SJCRH30 (cell line): ENCODE measurements at regions not wholly inside any gene's neighbourhood (a gene's known extent, or its start where the extent isn't known, plus 50 kb on each side); places are given as distances from the start of the nearest gene placed in this dataset.

ENCODE experiments used
- DNase-seq, 2 experiments: peaks; one replicate each; pipeline ENCODE4 v3.0.0-alpha.2; 2015 to 2020
- H3K27ac ChIP-seq: fragments of 250-450 bp; sonication (Bioruptor Pico); 2 replicates; pipeline ENCODE4 v1.5.1; 2020; ENCODE audit warnings: mild to moderate bottlenecking, moderate library complexity
- H3K27me3 ChIP-seq: fragments of 250-450 bp; sonication (Bioruptor Pico); 2 replicates; pipeline ENCODE4 v1.5.1; 2020; ENCODE audit warnings: mild to moderate bottlenecking, moderate library complexity
- H3K36me3 ChIP-seq: fragments of 250-450 bp; sonication (Bioruptor Pico); 2 replicates; pipeline ENCODE4 v1.5.1; 2020; ENCODE audit warnings: mild to moderate bottlenecking, moderate library complexity
- H3K4me1 ChIP-seq: fragments of 250-450 bp; sonication (Bioruptor Pico); 2 replicates; pipeline ENCODE4 v1.5.1; 2020; ENCODE audit warnings: mild to moderate bottlenecking, moderate library complexity
- H3K4me3 ChIP-seq: fragments of 250-450 bp; sonication (Bioruptor Pico); 2 replicates; pipeline ENCODE4 v1.5.1; 2020; ENCODE audit warnings: mild to moderate bottlenecking, moderate library complexity
- H3K9me3 ChIP-seq: fragments of 250-450 bp; sonication (Bioruptor Pico); replicated peaks from 2 replicates; pipeline ENCODE4 v1.5.1; 2020; ENCODE audit warnings: mild to moderate bottlenecking, moderate library complexity

DNA sequence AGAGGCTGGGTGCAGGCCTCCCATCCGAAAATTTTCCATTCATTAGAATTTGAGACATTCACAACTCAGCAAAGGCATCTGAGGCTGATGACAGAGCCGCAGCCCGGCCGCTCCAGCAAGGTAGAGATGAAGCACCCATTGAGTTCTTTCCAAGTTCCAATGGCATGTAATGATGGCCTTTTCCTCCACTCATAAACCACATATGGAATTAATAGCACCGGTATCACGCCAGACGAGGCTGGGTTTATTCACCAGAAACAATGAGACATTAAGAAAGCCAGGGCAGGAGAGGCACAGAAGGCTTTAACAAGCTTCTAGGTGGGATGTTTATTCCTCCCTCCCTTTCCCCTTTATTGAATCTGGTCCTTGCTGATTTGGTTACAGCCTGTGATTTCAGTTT lies 534.4 kb downstream of the MN1 start:
- Histone ChIP-seq H3K27ac (no peak overlapping the region), H3K4me3 (no peak overlapping the region), H3K4me1 (no peaks in the 10 kb centered on the region), H3K9me3 (no peaks in the 10 kb centered on the region; the same call in 1 of the 2 replicates), H3K36me3 (no peaks in the 10 kb centered on the region), H3K27me3 (no peaks in the 10 kb centered on the region)
- no peak for DNase-seq

GRCh38 chr22:27269751-27270543 lies 531.6 kb downstream of the MN1 start:
- Histone ChIP-seq H3K27me3 (no peaks in the 10 kb centered on the region), H3K4me1 (no peaks in the 10 kb centered on the region), H3K27ac (no peak overlapping the region), H3K36me3 (no peaks in the 10 kb centered on the region), H3K9me3 (no peaks in the 10 kb centered on the region), H3K4me3 (no peak overlapping the region)
- DNase-seq: no peak

- H3K27ac ChIP-seq: no peak overlapping the region
- no peak overlapping the region for H3K4me3 ChIP-seq
- no peaks in the 10 kb centered on the region for H3K4me1 ChIP-seq
- H3K9me3 ChIP-seq: no peaks in the 10 kb centered on the region
- no peak for DNase-seq
- no peaks in the 10 kb centered on the region for H3K27me3 ChIP-seq
- no peaks in the 10 kb centered on the region for H3K36me3 ChIP-seq
Measured at GRCh38 chr22:27270818-27271510, 530.6 kb downstream of the MN1 start.

DNA sequence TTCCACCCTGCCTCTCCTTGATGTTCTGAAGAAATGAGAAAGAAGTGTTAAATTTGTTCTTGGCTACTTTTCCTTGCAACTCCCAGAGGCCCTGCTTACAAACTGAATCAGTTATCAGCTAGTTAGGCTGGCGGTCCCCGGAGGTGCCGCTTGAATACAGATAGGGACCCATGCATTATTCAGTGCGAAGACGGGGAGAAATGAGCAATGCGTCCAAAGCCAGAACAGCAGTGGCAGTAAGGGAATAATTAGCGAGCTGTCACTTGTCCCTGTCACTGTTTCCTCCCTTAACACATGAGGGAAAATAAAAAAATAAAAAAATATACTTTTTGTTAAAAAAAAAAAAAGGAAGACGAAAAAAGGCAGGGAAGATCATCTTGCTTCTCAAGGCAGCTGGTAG lies 528.1 kb downstream of the MN1 start:
- no peaks in the 10 kb centered on the region for H3K36me3 ChIP-seq
- no peak overlapping the region for H3K27ac ChIP-seq
- no peaks in the 10 kb centered on the region for H3K4me1 ChIP-seq
- no peaks in the 10 kb centered on the region for H3K27me3 ChIP-seq
- no peak for DNase-seq
- no peaks in the 10 kb centered on the region for H3K9me3 ChIP-seq
- no peak overlapping the region for H3K4me3 ChIP-seq

DNA sequence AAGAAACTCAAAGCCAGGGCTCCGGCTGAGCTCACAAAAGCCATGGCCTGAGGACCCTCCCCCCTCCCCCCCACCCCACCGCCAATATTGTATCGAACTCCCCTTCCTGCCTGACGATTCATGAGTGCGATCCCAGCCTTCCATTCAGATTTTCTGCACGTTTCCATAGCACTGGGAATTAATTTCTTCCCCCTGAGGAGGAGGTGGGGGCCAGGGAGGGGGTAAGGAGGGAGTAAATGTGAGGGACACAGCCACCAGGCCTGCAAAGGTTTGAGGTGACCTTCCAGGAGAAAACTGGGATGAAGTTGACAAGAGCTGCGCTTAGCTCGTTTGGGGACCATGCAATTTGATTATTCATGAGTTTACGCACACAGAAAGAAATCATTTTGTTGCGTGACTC lies 527.7 kb downstream of the MN1 start:
- no peak overlapping the region for H3K27ac ChIP-seq
- H3K9me3 ChIP-seq: no peaks in the 10 kb centered on the region
- no peak overlapping the region for H3K4me3 ChIP-seq
- no peaks in the 10 kb centered on the region for H3K36me3 ChIP-seq
- H3K27me3 ChIP-seq: no peaks in the 10 kb centered on the region
- DNase-seq: no peak
- H3K4me1 ChIP-seq: no peaks in the 10 kb centered on the region

- no peaks in the 10 kb centered on the region for H3K9me3 ChIP-seq
- no peak overlapping the region for H3K4me3 ChIP-seq
- no peak for DNase-seq
- H3K36me3 ChIP-seq: no peaks in the 10 kb centered on the region
- H3K27me3 ChIP-seq: no peaks in the 10 kb centered on the region
- H3K27ac ChIP-seq: no peak overlapping the region
- H3K4me1 ChIP-seq: no peaks in the 10 kb centered on the region
Measured at GRCh38 chr22:27274770-27275449, 526.6 kb downstream of the MN1 start.

DNA sequence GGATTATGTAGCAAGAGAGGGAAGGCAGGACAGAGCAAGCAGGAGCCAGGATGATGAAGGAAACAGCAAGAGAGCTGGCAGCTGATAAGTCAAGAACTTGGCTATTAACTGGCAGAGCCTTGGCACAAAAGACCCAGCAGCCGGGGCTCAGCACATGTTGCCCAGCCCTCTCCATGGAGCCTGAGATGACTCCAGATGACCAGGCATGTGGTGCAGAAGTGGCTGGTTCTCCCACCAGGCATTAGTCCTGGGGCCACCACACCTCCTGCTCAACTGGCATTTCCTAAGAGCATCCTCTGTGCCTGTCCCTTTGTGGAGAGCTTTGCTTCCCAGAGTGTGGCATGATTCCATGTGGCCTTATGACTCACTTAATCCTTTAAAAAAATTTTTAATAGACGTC lies 522.6 kb downstream of the MN1 start:
- no peak for DNase-seq
- no peak overlapping the region for H3K27ac ChIP-seq
- H3K27me3 ChIP-seq: no peaks in the 10 kb centered on the region
- no peaks in the 10 kb centered on the region for H3K9me3 ChIP-seq
- no peaks in the 10 kb centered on the region for H3K36me3 ChIP-seq
- no peak overlapping the region for H3K4me3 ChIP-seq
- no peaks in the 10 kb centered on the region for H3K4me1 ChIP-seq

GRCh38 chr22:27283240-27283639 lies 518.3 kb downstream of the MN1 start:
- Histone ChIP-seq H3K36me3 (no peaks in the 10 kb centered on the region), H3K27ac (no peak overlapping the region), H3K27me3 (no peaks in the 10 kb centered on the region), H3K4me3 (no peak overlapping the region), H3K9me3 (no peaks in the 10 kb centered on the region), H3K4me1 (no peaks in the 10 kb centered on the region)
- DNase-seq: no peak

DNA sequence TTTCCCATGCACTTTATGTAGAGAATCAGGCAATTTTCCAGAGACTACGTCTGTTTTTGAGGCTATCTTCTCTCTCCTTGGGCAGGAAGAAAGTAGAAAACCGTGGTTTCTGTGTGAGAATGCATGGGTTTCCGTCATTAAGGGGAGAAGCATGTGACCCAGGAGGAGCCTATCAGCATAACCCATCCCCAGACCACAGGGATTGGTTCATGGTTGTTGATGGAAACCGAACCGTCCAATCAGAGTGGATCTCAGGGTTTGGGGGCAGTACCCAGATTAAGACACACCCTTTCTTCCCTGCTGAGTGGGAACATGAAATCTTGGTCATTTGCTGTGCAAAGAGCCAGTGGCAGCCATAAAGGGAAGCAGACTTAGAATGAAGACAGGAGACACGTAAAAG lies 517.8 kb downstream of the MN1 start:
- DNase-seq: peak; percentile 16 to 40
- H3K4me3 ChIP-seq: no peak overlapping the region
- H3K9me3 ChIP-seq: no peaks in the 10 kb centered on the region
- no peaks in the 10 kb centered on the region for H3K27me3 ChIP-seq
- H3K4me1 ChIP-seq: no peaks in the 10 kb centered on the region
- no peak overlapping the region for H3K27ac ChIP-seq
- H3K36me3 ChIP-seq: no peaks in the 10 kb centered on the region

DNA sequence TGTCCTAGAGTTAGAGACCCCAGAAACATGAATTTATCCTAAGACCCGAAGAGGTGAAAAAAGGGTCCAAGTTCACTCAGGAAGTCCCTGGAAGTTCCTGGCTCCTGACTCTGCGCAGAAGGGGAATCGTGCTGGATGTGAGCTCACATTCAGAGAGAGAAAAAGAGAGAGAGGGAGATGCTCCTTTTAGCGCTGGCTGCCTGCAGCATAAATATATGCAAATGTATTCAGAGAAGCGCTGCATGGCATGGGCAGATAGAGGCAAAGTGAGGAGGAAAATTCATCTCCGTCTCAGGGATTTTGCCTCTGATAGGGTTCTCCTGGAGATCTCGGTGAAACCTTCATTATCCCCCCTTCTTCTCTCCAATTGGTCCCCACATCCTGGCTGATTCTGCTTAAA lies 517.2 kb downstream of the MN1 start:
- H3K27ac ChIP-seq: no peak overlapping the region
- no peaks in the 10 kb centered on the region for H3K36me3 ChIP-seq
- no peak overlapping the region for H3K4me3 ChIP-seq
- H3K27me3 ChIP-seq: no peaks in the 10 kb centered on the region
- no peaks in the 10 kb centered on the region for H3K9me3 ChIP-seq
- H3K4me1 ChIP-seq: no peaks in the 10 kb centered on the region
- no peak for DNase-seq

DNA sequence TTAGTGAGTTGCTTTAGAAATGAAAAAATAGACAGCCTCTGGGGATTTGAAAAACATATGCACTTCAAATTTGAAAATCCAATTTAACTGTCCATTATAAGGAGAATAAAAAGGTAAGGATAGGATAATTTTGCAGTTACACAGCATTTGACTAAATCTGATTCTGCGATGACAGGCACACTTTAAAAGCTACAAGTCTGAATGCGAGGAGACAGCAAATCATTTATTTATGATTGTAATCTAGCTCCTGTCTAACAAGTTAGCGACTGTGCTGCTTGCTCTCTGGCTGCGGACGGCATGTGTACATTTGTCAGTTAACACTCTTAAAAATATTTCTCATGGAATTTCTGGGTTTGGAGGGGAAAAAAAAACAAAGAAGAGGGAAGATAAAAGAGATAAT lies 514.8 kb downstream of the MN1 start:
- H3K4me3 ChIP-seq: no peak overlapping the region
- H3K9me3 ChIP-seq: no peaks in the 10 kb centered on the region
- H3K27me3 ChIP-seq: no peaks in the 10 kb centered on the region
- no peak overlapping the region for H3K27ac ChIP-seq
- no peaks in the 10 kb centered on the region for H3K36me3 ChIP-seq
- no peak for DNase-seq
- H3K4me1 ChIP-seq: no peaks in the 10 kb centered on the region

GRCh38 chr22:27292542-27293299 lies 508.8 kb downstream of the MN1 start:
- H3K9me3 ChIP-seq: no peaks in the 10 kb centered on the region
- H3K27ac ChIP-seq: no peak overlapping the region
- H3K4me3 ChIP-seq: no peak overlapping the region
- no peaks in the 10 kb centered on the region for H3K36me3 ChIP-seq
- no peak for DNase-seq
- no peaks in the 10 kb centered on the region for H3K4me1 ChIP-seq
- H3K27me3 ChIP-seq: no peaks in the 10 kb centered on the region

GRCh38 chr22:27293721-27294445 lies 507.7 kb downstream of the MN1 start:
- no peak for DNase-seq

GRCh38 chr22:27295040-27295439 lies 506.5 kb downstream of the MN1 start:
- Histone ChIP-seq H3K4me1 (peaks cover 2% of the 10 kb centered on the region; the same call in 1 of the 2 replicates), H3K27me3 (0 out of 2 replicates have a peak, but pooled peaks cover 4% of the 10 kb centered on the region), H3K27ac (no peak overlapping the region), H3K9me3 (no peaks in the 10 kb centered on the region), H3K4me3 (no peak overlapping the region), H3K36me3 (no peaks in the 10 kb centered on the region)
- no peak for DNase-seq

More at GRCh38 chr22:27293721-27294445, 507.7 kb downstream of the MN1 start:
- H3K4me1 ChIP-seq: peaks cover 2% of the 10 kb centered on the region; the same call in 1 of the 2 replicates
- no peaks in the 10 kb centered on the region for H3K9me3 ChIP-seq
- no peak overlapping the region for H3K27ac ChIP-seq
- H3K27me3 ChIP-seq: 0 out of 2 replicates have a peak, but pooled peaks cover 4% of the 10 kb centered on the region
- no peaks in the 10 kb centered on the region for H3K36me3 ChIP-seq
- no peak overlapping the region for H3K4me3 ChIP-seq
